Cerebellar nuclear complex (tissue), 1 donor: ENCODE measurements at regions not wholly inside any gene's neighbourhood (a gene's known extent, or its start where the extent isn't known, plus 50 kb on each side); places are given as distances from the start of the nearest gene placed in this dataset.
"Not testable (repeated sequence)": the region's sequence is repeated elsewhere in the genome, so short reads cannot be mapped to it uniquely, and the experiment has no call there.

Experiments used
- DNase-seq, 2 experiments: peaks; one replicate each; lab custom pipeline; 2025; lab: John Stamatoyannopoulos, UW

DNA sequence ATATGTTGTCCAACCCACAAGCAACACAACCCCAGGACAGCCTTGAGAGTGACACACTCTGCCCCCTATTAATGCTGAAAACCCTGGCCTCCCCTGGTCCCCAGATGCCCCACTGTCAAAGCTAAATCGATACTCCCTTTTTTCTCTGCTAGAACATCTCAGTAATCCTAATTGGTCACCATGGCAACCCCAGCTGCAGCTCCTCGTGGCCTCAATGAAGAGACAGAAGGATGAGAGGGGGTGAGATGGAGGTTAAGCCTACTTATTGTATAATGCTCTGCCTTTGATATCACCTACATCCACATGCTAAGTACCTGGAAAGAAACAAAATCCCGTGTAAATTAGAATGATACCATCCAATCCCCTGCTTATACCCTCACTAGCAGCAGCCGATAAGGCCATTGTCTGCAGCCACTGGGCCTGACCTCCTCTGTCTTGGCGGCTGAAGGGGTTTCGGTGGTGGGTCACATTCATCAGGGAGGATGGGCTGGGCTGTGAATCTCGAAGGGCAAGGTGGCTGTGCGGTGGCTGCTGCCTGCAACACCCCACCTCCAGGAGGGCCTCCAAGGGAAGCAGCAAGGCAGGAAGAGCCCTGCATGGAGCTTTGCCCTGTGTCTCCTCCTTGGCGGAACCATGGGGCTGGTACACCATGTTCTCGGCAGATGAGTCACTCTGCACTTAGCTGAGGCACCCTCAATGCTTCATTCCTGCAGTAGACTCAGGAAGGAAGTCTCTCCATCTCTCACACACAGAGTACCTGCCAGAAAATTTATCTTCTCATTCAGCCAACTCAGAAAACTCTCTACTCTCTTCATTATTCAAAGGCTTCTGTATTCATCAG is 399.5 kb downstream of the BUD13 start:
- DNase-seq, result no peak

DNA sequence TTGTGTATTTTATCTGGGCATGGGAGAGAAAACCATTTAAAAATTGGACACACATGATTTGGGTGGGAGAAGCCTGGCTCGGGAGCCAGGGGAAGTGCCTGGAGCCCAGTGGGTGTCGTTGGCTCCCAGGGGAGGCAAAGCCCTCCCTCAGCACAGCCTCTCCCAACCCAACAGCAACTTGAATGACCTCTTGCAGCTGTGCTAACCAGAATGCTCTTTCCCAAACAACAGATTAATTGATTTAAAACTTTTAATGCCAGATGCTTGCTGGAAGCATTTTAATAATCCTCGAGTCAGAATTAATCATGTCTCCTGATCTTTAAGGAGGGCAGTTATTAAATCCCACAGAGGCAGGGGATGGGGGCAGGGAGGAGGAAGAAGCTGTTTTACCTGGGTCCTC is 401.6 kb downstream of the BUD13 start:
- no peak for DNase-seq

DNA sequence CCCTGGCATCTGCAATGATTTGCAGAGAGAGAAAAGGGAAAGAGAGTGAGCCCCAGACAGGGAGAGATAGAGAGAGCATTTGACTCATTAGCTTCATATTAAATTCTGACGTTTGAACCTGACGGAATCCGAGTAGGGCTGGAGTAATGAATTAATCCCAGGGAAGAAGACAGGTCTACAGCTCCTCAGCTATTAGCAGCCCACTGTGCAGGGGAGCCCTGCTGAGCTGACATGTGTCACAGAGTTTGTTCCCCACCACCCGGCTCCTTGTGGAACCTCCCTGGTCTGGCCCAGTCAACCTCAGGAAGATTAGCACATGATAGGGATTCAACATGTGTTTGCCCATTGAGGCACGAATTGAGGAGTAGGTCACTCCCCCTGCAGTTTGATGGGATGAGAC is 404.0 kb downstream of the BUD13 start:
- no peak for DNase-seq

DNA sequence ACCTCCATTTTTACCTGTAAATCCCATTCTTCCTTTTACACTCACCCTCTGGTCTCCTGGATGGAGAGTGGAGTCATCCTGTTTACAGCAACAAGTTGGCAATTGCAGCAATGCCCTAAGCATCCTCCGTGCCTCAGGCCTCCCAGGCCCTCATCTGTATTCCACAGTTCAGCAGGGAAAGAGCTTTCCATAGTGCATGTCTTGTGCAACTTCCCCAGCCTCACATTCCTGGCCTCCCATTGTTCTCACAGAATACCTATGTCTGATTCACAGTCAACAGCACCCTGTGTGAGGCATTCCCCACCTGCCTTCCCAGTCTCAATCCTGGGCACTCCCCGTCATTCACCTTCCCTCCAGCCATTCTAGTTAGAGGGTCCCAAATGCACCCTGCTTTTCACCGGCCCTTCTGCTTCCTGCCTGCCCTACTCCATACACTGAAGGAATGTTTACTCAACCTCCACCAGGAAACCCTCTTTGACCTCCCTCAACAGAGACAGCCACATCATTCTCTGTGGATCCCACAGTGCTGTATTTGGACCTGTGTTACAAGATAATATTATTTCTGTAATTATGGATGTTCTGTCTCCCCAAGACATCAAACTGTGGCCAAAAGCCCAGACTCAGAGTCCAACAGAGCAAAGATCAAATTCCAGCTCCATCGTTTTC is 405.7 kb downstream of the BUD13 start:
- DNase-seq, result no peak

DNA sequence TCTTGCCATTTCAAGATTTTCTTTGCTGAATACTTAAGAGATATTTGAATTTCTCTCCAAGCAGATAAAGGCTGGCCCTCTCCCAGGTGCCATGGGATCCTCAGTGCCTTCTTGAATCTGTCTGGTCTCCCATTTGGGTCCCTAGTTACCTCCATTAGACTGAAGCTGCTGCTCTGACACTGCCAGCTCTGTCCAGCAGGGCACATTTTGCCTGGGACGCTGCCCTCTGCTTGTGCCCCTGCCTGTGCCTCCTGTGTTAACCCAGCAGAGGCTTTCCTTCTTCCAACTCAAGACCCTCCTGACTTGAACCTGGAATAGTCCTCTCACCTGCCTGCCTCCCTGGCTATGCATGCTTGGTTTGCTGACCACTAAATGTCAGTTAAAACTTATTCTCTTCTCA is 406.3 kb downstream of the BUD13 start:
- no peak for DNase-seq

DNA sequence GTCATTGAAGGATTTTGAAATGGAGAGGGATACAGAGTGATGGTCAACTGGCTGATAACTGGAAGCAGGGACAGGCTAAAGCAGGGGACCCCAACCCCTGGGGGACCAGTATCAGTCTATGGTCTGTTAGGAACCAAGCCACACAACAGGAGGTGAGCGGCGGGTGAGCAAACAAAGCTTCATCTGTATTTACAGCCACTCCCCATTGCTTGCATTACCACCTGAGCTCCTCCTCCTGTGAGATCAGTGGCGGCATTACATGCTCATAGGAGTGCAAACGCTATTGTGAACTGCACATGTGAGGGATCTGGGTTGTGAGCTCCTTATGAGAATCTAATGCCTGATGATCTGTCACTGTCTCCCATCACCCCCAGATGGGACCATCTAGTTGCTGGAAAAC is 407.9 kb downstream of the BUD13 start:
- DNase-seq, result not testable (repeated sequence)

DNA sequence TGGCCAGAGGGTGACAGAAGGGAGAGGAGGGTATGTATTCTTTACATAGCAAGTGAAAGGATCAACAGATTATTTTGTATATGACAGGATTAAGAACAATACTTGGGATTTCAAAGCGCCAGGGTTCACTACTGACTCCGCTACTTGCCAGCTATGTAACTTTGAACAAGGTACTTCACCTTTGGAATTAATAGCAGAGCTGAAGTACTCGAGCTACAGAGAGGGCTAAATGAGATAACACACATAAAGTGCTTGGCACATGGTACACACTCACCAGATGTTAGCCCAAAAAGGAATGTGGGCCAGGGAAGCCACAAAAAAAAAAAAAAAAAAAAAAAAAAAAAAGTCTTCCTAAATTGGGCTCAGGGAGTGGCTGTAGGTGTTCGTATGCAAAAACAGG is 408.4 kb downstream of the BUD13 start:
- no peak for DNase-seq

DNA sequence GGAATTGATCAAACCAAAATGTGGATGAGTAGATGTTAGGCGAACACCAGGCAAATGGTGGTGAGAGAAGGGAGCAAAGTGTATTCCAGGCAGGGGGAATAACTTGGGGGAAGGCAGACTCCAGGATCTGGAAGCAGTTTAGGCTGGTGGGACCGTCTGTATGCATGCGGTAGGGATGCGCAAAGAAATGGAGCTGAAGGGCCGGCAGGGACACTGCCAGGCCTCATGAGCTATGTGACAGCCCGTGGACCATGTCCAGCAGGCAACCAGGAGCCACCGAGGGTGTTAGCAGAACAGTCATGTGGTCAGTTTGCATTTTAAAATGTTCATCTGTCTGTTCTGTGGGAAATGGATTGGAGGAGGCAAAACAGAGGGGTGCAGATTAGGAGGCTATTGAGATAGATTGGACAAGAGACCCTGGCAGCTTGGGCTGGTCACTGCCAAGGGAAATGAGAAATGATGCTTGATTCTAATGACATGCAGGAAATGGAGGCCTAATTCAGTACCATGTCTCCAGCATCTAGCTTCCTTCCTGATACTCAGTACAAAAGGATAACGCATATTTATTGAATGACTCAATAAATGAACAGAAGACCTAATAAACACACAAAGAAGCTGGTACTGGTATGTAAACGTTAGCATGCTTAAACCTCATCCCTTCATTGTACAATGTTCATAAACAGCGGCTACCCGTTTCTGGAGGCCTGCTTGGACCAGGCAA is 412.4 kb downstream of the BUD13 start:
- DNase-seq, result no peak

DNA sequence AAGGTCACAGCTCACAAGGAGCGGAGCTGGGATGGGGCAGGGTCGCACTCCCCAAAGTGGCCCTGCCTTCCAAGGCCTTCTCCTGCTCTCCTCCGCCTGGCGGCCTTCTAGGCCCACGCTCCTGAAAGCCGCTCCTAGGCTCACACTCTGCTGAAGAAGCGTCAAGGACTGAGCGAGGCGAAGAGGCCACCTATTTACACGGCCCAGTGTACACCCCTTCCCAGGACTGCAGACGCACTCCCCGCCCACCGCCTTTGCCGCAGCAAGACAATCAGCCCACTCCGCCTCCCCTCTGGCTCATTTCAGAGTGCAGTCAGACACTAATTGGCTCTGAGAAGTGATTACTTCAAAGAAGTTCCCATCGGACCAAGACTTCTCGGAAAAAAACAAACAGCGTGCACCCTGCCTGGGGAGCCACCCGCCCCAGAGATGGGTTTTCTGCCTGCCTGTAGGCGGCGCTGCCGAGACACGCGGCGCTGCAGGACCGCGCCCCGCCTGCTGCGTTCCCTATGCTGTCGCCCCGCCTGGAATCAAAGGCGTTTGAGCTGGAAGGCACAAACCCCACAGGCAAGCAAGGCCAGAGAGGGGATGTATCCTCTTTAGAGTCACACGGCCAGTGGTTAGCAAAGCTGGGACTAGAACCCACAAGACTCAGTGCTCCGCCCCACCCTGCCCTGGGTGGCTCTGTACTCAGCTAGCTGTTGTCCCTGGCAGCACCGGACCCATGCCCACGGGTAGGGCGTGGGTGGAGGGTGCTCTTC is 414.8 kb downstream of the BUD13 start:
- no peak for DNase-seq

DNA sequence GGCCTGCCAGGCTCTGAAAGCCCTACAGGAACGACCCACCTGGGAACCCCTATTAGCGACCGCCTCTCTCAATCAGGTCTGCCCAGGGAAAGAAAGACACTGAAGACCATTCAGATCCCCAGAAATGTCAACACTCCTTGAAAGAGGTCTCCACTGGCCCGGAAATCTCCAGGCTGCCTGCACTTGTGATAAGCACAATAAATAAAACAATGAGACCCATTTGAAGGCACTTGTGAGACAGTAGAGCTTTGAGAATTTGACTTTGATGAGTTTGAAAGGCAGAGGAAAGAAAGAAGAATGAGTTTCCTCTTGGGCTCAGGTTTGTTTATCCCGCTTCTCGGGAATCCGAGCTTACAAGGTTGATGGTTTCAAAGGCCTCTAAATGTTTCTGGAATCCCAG is 416.3 kb downstream of the BUD13 start:
- DNase-seq, result no peak

DNA sequence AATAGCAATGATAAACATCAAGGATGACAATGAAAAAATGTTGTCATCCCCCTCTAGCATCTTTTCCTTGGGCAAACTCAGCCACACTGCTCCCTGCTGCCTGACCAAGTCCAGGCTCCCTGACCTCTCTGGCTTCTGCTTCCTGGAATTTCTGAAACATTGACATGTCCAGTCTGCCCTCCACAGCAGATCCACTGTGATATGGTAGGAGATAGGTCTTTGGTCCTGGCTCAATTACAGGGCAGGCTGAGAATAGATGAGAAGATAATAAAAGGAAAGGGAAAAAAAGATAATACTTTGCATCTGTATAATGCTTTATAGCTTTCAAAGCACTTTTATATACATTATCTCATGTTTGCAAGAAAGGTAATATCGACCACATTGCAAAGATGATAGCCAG is 417.7 kb downstream of the BUD13 start:
- no peak for DNase-seq

DNA sequence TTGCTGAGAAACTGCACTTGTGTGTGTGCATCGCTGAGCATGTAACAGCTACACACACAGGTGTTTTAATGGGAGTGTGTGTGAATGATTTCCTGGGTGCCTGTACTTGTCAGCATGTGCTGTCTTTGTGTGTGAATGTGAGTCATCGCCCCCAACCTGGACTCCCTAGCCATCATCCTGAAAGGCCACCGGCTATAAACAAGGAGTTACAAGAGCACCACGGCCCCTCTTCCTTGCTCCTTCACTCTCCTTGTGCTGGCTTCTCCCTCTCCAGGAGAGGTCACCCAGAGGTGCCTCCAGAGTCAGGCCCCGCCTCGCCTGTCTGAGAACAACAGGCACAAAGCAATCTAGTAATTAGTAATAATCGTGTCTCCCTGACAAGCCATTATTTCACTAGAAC is 419.2 kb downstream of the BUD13 start:
- DNase-seq, result no peak

DNA sequence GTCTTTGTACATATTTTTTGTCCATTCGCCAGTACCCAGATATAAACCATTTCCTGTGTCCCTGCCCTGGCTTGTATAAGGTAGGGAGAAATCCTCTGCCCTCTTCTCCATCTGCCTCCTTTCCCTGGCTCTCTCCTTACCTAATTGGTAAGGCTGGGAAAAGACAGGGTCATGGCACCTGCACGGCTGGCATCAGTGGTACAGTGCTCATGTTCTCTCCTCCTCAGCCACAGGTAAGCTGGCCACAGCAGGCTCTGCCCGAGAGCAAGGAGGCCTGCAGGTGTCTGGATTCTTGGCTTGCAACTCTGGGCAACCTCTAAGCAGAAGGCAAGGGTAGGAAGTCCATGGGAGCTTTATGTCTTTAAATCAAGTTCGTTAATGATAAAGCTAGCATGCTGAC is 419.9 kb downstream of the BUD13 start:
- no peak for DNase-seq

DNA sequence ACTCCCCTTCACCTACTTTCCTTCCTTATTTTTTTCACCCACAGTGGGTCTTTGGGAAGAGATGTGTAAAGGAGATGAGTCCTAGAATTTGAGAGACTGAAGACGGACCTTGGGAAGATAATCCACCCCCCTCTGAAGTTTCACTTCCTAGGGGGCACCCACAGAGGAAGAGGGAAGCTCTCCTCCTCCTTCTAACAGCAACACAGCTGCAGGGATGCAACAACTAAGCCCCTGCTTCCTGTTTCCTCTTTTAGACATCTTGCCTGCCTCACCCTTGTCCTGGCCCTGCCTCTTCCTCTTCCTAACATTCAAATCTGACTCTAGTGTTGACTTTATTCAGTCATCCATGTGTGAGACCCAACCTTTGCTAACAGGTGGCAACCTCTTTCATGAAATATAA is 424.6 kb downstream of the BUD13 start:
- DNase-seq, result no peak

DNA sequence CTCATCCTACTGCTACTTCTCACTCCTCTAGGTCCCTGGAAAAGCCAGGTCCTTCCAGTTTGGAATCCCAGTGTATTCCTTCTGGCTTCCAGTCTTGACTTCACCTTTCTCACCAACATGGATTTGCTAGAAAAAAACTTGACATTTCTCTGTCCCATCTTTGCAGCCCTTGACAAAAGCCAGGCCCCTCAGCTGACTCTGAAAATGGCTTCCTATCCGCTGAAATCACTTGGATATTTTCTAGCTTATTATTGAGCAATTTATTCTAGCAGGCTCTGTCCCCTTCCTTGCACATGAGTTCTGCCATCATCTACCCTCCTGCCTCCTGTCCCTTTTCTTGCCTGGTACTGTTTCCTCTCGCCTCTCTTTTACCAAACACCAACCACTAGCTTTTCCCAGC is 427.2 kb downstream of the BUD13 start:
- DNase-seq, result no peak

DNA sequence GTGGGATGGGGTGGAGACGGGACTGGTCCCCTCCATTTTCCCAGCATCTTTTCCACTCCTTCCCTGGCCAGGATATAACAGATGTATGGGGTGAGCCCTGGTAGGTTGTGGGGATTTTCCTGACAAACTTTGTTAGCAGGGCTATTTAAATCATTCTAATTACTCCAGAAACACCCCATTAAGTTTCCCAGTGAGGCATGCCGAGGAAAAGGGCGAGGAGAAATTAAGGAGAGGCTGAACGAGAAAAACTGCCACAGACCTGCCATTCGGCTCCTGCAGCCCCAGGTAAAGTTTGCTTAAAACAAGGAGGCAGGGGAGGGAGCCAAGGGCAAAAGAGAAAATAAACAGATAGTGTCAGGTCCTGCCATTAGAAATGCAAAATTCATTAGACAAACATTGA is 428.2 kb downstream of the BUD13 start:
- DNase-seq, result no peak

DNA sequence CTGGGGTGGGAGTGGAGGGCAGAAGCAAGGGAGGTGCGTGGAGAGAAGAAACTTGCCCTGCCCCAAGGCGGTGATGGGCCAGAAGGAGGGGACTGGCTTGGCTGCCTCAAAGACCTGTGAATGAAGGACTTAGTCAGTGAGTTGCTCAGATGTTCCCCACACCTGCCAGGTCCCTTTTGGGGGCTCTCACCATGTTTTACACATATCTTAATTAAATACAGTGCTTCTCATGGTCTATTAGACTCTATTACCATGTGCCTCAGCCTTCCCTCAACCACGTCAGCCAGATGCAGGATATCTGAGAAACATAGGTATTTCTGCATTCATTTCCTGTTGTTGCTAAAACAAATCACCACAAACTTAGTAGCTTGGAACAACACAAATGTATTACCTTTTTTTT is 429.5 kb downstream of the BUD13 start:
- no peak for DNase-seq

DNA sequence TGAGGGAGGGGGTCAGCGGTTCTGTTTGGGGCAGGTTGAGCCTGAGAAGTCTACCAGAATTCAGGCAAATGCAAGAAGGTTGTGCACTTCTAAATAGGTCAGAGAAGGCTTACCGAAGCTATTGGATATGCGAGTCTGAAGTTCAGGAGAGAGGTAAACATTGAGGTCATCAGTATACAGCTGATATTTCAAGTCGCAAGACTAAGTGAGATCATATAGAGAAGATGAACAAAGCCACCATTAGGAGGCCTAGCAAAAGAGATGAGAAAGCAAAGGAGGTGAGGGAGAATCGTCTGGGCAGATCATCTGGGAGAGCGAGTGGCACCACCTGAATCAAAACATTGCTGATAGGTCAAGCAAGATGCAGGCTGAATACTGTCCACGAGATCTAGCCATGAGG is 430.6 kb downstream of the BUD13 start:
- no peak for DNase-seq

DNA sequence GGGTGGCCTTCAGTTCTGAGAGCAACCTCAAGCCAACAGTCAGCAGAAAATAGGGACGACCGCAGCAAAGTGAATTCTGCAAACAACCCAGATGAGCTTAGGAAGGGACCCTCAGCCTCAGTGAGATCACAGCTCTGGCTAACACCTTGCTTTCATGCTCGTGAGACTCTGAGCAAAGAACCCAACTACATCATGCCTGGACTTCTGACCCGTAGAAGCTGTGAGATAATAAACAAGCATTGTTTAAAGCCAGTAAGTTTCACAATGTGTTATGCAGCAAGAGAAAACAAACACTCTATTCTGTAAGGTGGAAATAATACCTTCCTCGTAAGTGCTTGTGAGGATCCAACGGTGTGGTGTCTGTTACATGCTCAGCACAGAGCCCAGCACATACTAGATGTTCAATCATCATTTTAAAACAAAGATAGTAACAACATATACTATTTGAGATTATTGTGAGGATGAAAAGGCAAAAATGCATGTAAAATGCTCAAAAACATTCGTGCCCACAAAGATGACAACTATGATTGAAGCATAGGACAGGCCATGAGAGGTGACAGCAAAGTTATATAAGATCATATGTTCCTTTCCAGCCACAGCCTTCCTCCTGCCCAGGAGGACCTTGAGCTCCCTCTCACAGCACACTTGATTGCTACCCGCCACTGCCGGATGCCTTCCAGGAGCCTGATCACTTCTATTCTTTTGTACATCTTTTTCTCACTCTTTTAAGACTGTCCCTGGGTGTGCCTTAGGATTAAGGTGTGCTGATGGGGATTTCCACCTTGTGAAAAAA is 433.3 kb downstream of the BUD13 start:
- no peak for DNase-seq

DNA sequence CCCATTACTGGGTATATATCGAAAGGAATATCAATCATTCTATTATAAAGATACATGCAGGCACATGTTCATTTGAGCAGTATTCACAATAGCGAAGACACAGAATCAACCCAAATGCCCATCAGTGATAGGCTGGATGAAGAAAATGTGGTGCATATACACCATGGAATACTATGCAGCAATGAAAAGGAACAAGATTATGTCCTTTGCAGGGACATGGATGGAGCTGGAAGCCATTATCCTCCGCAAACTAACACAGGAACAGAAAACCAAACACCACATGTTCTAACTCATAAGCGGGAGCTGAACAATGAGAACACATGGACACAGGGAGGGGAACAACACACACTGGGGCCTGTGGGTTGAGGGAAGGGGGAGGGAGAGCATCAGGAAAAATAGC is 434.3 kb downstream of the BUD13 start:
- not testable (repeated sequence) for DNase-seq

DNA sequence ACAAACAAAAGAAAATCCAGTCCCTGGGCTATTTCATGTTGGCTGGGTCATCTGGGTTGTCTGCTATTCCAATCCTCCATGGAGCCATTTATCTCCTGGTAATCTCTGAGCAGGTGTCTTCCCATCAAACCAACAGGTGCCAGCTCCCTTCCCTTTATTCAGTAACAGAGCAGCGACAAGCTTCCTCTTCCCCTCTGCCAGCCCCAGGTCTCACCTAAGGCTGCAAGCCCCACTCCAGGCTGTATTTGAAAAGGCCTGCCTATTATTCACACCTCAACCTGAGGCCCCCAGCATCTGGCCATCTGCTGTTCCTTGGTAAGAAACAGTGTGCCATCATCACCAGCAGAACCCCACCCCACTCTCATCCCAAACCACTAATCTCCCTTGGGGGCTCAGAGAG is 436.2 kb downstream of the BUD13 start:
- no peak for DNase-seq

DNA sequence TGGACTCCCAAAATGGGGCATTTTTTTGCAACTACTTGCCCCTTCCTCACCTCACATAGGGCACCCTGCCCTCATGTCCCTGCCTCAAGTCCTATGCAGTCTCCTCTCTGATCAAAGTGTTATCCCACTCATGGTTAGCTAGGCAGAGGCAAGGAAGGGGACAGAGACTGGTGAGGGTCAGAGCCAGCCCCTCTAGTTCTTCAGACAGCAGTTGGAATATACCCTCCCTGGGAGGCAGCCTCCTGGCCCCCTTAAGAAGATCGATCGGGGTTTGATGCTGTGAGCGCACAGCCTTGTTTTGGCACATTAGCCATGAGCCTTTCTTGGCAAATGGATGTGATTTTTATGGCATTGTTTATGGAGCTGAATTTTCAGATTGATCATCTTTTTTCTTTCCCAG is 436.9 kb downstream of the BUD13 start:
- no peak for DNase-seq
